ENCODE measurements at regions not wholly inside any gene's neighbourhood (a gene's known extent, or its start where the extent isn't known, plus 50 kb on each side); places are given as distances from the start of the nearest gene placed in this dataset.

DNA sequence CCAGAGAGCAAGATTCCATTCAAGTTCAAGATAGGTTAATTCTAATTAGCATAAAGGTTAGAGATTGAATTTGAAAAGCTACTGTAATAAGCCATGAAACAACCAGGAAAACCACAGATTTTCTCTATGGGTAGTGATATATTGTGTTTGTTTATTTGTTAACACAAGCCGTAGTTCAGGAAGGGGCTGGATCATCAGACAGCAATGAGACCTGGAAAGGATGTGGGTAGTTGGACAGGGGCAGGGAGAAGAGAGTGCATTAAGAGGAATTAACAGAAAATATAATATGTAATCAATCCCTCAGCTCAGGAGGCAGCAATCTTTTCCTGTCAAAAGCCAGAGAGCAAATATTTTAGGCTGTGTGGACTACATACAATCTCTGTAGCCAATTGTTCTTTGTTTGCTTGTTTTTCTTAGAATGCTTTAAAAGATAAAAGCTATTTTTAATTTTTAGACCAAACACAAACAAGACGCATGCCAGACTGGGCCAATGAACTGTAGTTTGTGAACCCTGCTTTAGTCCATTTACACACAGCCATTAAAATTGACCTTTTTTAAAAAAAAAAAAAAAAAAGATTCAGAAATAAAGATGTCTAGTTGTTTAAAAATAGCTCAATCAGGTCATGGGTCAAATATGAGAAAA is 398.7 kb upstream of the MARCKS start:
- no peak for DNase-seq (ENCODE audit: low read depth, low spot score)
- in situ Hi-C loops (cut with HindIII; ENCODE audit: low pct_unique_long_range_greater_than_20kb, low sequenced_read_pairs) = no loop called here

DNA sequence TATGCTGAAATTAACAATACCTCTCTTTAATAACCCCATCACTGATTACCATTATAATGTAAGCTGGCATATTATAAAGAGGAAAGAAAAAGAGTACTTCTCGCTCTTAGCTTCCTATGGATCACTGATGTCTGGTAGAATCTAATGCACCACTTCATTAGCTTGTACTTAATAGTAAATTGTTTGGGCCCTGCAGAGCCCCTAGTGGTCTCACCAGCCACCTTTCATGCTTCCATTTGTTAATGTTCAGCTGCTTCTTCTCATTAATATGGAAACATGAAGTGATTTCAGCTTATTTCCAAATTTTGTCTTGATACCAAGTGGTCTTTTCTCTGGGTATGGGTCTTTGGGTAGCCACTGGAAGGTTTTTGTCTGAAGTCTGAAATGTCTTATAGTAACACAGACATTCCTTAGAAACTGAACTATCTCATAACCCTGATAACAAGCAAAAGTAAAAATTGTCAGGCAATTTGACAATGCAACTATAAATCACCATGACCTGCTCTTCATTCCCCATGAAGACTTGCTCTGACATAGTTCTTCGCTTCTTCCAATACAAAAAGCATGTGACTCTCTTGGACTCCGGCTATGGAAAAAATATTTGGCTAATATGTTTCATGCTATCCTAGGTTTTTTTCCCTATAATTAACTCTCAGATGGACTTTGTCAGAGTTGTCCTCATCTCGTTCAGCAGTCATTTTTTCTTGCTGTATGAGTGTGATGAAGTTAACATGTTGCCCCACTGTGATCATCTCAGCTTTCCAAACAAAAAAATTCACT is 395.8 kb upstream of the MARCKS start:
- DNase-seq (ENCODE audit: low read depth, low spot score) = peak; percentile 36
- in situ Hi-C loops (cut with HindIII; ENCODE audit: low pct_unique_long_range_greater_than_20kb, low sequenced_read_pairs) = no loop called here

DNA sequence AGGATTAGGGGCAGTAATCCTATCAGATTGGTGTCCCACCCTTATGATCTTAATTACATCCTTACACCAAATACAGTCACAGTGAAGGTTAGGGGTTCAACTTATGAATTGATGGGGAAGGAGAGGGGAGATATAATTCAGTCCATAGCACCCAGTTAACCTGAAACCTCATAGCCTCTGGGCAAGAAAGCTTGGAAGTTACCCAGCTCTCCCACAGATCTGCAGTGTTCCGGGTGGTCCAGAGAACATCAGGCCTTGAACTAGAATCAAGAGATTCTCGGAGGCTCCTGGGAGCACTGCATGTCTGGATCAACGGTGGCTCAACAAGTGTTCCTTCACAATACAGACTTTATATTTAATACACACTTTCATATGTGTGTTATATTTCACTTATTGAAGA is 392.6 kb upstream of the MARCKS start:
- no peak for DNase-seq (ENCODE audit: low read depth, low spot score)

DNA sequence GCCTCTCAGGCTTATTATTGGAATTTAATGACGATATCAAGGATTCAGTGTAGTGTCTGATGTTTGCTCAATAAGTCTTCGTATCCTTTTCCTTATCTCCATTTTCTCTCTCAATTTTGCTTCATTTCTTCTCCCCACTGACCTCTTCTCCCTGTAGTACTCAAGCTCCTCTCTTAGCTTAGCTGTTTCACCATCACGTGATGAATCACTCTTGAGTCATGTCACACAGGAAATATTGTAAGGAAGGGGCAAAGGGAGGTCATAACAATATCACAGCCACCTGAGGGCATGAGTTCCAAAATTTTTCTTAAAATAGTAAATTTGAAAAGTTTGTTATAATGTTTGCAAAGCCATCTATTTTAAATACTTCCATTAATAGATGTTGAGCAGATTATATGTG is 392.2 kb upstream of the MARCKS start:
- DNase-seq (ENCODE audit: low read depth, low spot score) = peak; percentile 25
- in situ Hi-C loops (cut with HindIII; ENCODE audit: low pct_unique_long_range_greater_than_20kb, low sequenced_read_pairs) = no loop called here

More for the DNA sequence above, 392.6 kb upstream of the MARCKS start:
- in situ Hi-C loops (cut with HindIII; ENCODE audit: low pct_unique_long_range_greater_than_20kb, low sequenced_read_pairs) = no loop called here

DNA sequence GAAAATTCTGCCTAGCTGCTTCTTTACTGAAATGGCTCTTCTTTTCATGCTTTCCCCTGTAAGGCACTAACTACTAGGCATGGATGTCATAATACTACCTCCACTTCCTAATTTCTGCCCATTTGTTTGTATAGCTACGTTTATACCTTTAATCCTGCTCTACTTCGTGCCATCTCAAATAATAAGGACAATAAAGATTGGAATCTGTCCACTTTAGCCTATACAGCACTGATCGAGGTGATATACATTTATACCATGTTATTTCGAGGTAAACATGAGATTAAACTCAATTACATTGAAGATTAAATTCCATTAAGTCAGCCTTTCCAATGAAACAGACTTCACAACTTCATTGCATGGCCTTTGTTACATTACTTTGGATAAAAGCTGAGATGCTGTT is 390.6 kb upstream of the MARCKS start:
- in situ Hi-C loops (cut with HindIII; ENCODE audit: low pct_unique_long_range_greater_than_20kb, low sequenced_read_pairs) = no loop called here
- no peak for DNase-seq (ENCODE audit: low read depth, low spot score)

DNA sequence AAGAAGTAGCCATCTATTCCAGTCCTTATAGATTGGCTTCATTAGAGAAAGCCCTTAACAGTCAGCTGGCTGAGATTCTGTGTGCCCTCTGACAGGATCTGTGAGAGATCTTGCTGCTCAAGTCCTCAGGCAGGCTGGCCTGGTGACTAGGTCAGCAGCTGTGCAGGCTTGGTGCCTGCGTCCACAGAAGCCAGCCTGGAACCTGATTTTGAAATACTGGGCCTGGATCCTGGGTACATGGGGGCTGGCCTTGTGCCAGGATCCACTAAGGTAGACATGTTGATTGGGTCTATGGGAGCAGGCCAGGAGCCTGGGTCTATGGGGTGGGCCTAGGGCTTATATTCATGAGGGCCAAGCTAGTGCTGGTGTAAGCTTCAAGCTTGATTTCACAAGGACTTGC is 381.8 kb upstream of the MARCKS start:
- no peak for DNase-seq (ENCODE audit: low read depth, low spot score)
- in situ Hi-C loops (cut with HindIII; ENCODE audit: low pct_unique_long_range_greater_than_20kb, low sequenced_read_pairs) = no loop called here

DNA sequence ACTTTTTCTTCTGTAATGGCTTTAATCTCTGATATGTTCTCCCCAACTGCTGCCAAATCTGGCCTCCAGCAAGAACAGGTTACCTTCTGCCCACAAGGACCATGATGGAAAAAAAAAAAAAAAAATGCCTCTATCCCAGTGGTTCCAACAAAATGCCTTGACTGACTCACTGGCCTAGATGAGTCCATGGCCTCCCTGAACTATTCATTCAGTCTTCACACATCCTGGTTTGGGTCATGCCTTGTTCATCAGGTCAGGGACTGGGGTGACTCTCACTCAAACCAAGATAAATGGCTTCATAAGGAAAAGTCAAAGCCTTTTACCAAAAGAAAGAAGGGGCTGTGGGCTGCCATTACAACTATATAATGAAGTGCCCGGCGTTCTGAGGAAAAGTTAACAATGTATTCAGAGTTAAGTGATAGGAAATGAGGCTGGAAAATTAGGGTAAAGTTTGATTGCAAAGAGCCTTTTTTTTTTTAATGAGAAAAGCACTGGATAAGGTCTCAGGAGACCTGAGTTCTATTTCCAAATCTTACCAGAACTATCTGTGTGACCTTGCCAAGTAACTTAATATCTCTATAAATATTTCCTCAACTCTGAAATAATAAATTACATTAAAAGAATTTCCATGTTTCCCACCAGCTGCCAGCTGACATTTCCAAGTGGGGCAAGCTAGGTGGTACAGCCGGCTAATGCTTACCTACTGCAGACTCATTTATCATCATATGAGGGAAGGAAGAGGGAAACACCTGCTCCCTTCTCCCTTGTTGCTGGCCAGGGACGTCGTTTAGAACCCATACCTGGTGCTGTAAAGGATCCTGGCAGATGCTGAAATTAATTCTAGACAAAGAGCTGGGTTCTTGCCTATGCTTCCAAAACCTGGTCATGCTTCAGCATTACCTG is 380.0 kb upstream of the MARCKS start:
- no peak for DNase-seq (ENCODE audit: low read depth, low spot score)
- in situ Hi-C loops (cut with HindIII; ENCODE audit: low pct_unique_long_range_greater_than_20kb, low sequenced_read_pairs) = no loop called here

DNA sequence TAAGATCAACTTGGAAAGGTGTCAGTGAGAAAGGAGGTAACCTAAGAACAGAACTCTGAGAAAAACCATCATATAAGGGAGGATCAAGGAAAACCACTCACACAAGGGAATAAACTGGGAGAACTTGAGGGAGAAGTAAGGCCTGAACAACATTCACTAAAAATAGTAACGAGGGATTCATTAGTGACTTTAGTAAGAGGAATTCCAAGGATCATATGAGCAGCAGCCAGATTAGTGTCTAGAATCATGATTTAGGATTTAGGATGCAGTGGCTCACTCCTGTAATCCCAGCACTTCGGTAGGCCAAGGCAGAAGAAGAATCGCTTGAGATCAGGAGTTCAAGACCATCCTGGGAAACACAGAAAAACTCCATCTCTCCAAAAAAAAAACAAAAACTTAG is 376.5 kb upstream of the MARCKS start:
- DNase-seq (ENCODE audit: low read depth, low spot score) = no peak
- in situ Hi-C loops (cut with HindIII; ENCODE audit: low pct_unique_long_range_greater_than_20kb, low sequenced_read_pairs) = no loop called here

DNA sequence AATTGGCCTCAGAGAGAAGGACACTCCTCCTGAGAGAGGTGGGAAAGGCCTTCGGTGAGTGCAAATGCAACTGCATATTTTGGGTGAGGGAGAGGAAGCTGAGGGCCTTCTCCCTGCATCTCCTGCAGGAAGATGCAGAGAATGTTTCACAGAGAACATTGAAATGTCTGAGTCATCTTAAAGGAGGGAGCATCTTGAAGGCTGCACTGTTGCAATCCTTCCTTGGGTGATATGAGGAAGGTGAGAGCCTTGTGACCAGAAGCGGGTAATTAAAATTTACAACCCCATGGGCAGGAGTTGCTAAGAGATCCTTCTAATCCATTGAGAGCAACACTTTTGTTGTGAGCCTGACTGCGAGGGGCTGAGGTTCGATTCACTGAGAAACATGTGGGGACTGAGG is 375.7 kb upstream of the MARCKS start:
- DNase-seq (ENCODE audit: low read depth, low spot score) = no peak
- in situ Hi-C loops (cut with HindIII; ENCODE audit: low pct_unique_long_range_greater_than_20kb, low sequenced_read_pairs) = no loop called here

DNA sequence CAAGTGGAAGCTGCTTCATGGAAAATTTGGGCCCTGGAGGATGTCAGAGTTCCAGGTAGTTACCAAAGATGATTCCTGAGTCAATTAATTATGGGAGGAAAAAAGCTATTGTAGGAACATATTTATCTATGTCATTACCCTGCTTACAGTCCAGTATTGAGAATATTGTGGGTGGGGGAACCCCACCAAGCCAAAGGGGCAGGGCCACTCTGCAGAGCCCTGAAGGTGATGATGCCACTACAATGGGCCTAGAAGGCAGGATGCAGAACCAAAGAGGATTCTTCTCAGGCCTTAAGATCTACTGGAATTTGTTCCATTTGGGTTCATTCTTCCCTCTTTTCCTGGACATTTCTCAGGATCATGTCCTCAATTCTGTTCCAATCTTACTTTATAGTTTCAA is 375.2 kb upstream of the MARCKS start:
- in situ Hi-C loops (cut with HindIII; ENCODE audit: low pct_unique_long_range_greater_than_20kb, low sequenced_read_pairs) = no loop called here
- DNase-seq (ENCODE audit: low read depth, low spot score) = no peak

DNA sequence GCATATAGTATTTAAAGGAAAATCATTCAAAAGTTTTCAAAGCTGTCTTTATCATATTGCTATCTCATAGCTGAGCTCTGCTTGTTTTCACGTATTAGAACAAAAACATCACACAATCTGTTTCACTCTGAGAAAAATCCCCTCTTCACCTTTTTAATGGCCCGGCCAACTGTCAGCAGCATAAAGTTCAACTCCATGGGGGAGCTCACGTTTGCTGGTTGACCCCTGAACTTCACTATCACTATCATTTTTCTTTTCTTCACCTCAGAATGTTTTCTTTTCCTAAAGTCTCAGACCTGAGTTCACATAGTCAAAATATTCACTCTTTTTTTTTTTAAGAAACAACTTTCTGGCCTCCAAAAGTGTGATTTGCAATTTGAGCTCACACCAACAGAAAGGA is 374.4 kb upstream of the MARCKS start:
- in situ Hi-C loops (cut with HindIII; ENCODE audit: low pct_unique_long_range_greater_than_20kb, low sequenced_read_pairs) = no loop called here
- DNase-seq (ENCODE audit: low read depth, low spot score) = no peak

DNA sequence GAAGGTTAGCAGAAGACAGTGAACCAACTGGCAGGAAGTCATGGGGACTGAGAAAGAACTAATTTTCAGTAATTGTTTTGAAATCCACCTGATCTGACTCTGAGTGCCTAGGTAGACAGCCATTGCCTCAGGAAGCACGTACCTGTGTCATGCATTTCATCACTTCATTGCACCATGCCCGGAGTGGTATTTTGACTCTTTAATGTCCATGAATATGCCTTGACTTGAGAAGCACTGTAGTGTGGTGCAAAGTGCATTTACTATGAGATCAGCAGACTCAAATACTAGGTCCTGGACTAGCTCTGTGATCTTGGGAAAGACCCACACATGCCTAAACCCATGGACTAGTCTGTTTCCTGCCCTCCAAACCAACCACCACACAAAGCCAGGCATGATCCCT is 370.9 kb upstream of the MARCKS start:
- no peak for DNase-seq (ENCODE audit: low read depth, low spot score)
- in situ Hi-C loops (cut with HindIII; ENCODE audit: low pct_unique_long_range_greater_than_20kb, low sequenced_read_pairs) = no loop called here

DNA sequence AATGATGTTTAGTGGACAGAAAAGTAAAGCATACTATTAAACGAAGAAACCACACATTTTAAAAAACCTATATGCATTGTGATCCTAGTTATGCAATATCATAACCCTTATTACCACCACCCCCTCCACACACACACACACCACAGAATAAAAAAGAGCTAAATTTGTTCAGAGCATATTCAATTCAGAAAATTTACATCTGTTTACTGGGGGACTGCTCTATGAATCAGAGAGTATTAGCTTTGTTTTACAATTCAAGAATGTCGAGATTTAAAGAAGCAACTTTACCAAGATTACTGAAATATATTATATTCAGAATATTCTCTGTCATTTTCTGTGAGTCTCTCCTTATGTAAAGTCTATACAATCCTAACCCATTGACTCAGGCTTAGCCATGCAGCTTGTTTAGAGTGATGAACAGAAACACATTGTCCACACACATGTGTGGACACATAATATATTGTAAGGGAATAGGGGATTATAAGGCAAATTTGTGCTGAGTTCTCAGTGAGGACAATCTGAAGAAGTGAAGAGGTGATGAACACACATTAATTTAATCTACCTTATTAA is 369.6 kb upstream of the MARCKS start:
- DNase-seq (ENCODE audit: low read depth, low spot score) = no peak
- in situ Hi-C loops (cut with HindIII; ENCODE audit: low pct_unique_long_range_greater_than_20kb, low sequenced_read_pairs) = no loop called here

DNA sequence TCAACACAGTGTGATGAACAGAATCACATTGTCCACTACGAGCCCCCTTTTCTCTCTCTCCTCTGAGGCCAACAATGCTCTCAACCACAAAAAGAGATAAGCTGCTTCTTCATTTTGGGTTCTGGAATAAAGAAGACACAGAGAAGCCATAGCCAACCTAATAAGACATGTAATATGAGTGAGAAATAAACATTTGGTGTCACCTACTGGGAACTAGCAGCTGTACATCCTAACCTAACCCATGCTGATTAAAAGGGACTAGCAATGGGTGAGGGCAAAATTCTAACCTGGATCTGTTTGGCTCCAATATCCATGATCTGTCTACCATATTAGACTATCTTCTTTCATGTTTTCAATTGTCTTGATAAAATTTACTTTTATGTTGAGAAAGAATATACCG is 369.1 kb upstream of the MARCKS start:
- in situ Hi-C loops (cut with HindIII; ENCODE audit: low pct_unique_long_range_greater_than_20kb, low sequenced_read_pairs) = no loop called here
- DNase-seq (ENCODE audit: low read depth, low spot score) = peak; percentile 51

DNA sequence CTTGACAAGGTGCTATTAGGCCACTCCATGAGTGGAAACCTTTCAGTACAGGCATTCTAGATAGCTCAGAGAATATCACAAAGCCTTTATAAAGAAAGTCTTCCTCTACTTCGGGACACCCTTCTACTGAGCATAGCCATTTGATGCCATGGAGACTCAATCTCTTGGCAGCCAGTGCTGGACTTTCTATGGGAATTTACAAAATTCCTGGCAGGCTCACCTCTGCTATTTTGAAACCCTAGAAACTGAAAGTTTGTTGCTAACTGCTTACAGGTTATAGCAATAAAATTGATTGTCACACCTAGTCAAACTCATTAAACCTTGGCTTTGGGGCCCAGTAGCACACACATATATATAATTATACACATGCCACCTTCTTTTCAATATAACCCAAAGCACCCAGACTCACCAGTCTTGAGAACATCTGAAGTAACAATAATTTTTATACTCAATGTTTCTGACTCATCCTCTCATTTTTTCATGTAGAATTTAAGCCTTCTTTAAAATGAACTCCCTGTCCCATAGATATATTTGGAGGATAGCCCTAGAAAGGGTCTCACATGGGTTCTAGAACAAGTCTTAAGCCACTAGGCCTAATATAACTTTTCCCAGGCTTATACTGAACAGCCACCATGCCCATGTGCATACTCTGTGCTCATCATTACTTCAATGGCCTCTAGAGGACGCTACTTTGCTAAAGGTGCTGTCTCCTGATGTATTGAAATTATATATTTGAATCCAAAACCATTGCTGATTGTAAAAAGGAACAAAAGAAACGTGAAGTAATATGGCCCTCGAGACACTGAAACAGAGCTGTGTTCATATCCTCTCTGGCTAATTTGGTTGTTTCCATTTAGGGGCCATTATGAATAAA is 368.1 kb upstream of the MARCKS start:
- peak; percentile 64 for DNase-seq (ENCODE audit: low read depth, low spot score)
- in situ Hi-C loops (cut with HindIII; ENCODE audit: low pct_unique_long_range_greater_than_20kb, low sequenced_read_pairs) = no loop called here

DNA sequence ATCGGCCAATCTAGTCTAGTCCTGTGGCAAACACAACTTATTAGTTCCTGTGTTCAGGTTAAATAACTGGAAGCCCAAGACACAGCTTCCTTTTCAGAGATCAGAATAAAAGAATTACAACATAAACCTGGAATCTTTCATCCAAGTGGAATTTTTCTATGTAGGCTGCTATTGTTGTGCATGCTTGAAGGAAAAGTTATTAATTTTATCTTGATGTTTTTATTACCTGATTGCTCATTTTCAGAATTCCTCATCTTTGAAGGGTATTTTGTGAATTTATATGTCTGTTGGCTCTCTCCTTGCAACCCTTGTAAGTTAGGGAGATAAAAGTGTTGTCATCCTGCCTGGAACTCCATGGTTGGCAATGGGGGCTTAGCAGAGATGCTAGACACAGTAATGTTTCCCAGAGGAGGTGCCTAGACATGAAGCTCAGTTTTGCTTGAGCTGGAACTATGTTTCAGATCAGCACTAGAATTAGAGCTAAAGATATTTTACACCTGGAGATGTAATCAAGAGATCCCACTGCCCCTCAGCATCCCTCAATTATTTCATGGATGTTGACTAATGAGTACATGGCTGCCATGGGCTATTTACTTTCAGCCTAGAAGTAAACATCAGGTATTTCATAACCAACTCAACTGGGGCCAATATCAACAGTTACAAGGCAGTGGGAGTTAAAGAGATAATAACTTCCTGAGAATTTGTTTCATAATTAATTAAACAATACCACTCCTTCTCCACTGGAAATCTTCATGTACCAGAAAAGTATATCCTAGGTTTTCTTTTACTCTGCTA is 367.0 kb upstream of the MARCKS start:
- in situ Hi-C loops (cut with HindIII; ENCODE audit: low pct_unique_long_range_greater_than_20kb, low sequenced_read_pairs) = no loop called here
- DNase-seq (ENCODE audit: low read depth, low spot score) = no peak

DNA sequence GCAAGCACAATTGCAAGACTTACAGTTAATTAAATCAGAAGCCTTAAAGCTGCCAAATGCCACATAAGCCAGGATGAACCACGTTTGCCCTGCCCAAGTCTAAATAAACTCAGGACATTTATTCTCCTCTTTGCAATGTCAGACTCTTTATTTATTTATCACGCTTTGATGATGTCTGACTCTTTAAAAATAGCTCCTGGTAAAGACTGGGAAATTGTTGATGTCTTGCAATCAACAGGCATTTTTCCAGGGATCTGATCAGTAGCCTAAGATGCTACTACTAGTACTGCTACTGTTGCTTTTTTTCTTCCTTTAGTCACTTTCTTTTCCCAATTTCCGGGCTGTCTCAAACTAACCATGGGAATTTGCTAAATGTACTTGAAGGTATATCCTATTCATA is 365.8 kb upstream of the MARCKS start:
- DNase-seq (ENCODE audit: low read depth, low spot score) = no peak
- in situ Hi-C loops (cut with HindIII; ENCODE audit: low pct_unique_long_range_greater_than_20kb, low sequenced_read_pairs) = no loop called here
